Liver (tissue), 3 donors: ENCODE measurements at regions not wholly inside any gene's neighbourhood (a gene's known extent, or its start where the extent isn't known, plus 50 kb on each side); places are given as distances from the start of the nearest gene placed in this dataset.

Source experiments
- ATF3 ChIP-seq: IDR thresholded peaks from 2 replicates; pipeline ENCODE4 v1.6.1; 2016; ENCODE audit warnings: antibody characterized with exemption
- CTCF ChIP-seq: fragments of 150-350 bp; IDR thresholded peaks from 2 replicates; pipeline ENCODE4 v1.5.1; 2017; ENCODE audit warnings: improper control_type of control experiment, low read depth, low read length; ENCODE audit not compliant: missing input control
- FOXA1 ChIP-seq: IDR thresholded peaks from 2 replicates; pipeline ENCODE4 v1.6.1; 2016; ENCODE audit warnings: antibody characterized with exemption
- FOXA2 ChIP-seq: IDR thresholded peaks from 2 replicates; pipeline ENCODE4 v1.6.1; 2016; ENCODE audit warnings: antibody characterized with exemption
- RXRA ChIP-seq, 2 donors: IDR thresholded peaks; 2 replicates each; pipeline ENCODE4 v1.6.1; 2017 to 2018; ENCODE audit warnings: antibody characterized with exemption in 2 of 2, mild to moderate bottlenecking in 1 of 2
- SP1 ChIP-seq: IDR thresholded peaks from 2 replicates; pipeline ENCODE4 v1.6.1; 2018; ENCODE audit warnings: antibody characterized with exemption, mild to moderate bottlenecking
- donor health status: healthy.
- donor health status: healthy.

- TF ChIP-seq CTCF (no peak), ATF3 (no peak), FOXA1 (no peak), RXRA (IDR thresholded peaks at IDR 0.05) (peak; percentile 24 to 33), SP1 (peak; percentile 34), FOXA2 (no peak)
Observed at GRCh38 chr7:9870674-9871073, 1103.0 kb upstream of the PHF14 start.
